WTC11 (cell line): ENCODE measurements at regions not wholly inside any gene's neighbourhood (a gene's known extent, or its start where the extent isn't known, plus 50 kb on each side); places are given as distances from the start of the nearest gene placed in this dataset.

Source experiments
- ATAC-seq: fragments of 200-7000 bp; cut with Tn5 transposase; 2 replicates; pipeline ENCODE4 v1.10.0; 2021; ENCODE audit warnings: mild to moderate bottlenecking, moderate library complexity
- CTCF ChIA-PET: fragments of 300-600 bp; sonication (Branson Sonifier 250); formaldehyde crosslinking; loops from one replicate; lab custom pipeline; 2021; ENCODE audit warnings: antibody characterized with exemption; lab: Charles Lee
- POLR2A ChIA-PET: fragments of 350-600 bp; sonication (Branson Sonifier 250); formaldehyde crosslinking; loops from one replicate; lab custom pipeline; 2021; ENCODE audit warnings: antibody characterized with exemption; lab: Charles Lee
- DNase-seq: peaks from one replicate; pipeline ENCODE4 v3.0.0; 2021; ENCODE audit warnings: low spot score
- H3K27ac Mint-ChIP-seq: 2 replicates; pipeline ENCODE4 v1.8.0; 2021; ENCODE audit warnings: mixed read lengths
- H3K27me3 Mint-ChIP-seq: 2 replicates; pipeline ENCODE4 v1.8.0; 2021; ENCODE audit warnings: low read depth, mild to moderate bottlenecking, moderate library complexity, mixed read lengths
- H3K36me3 Mint-ChIP-seq: 2 replicates; pipeline ENCODE4 v1.8.0; 2021; ENCODE audit warnings: mixed read lengths
- H3K4me1 Mint-ChIP-seq: 2 replicates; pipeline ENCODE4 v1.8.0; 2022; ENCODE audit warnings: mixed read lengths
- H3K4me3 Mint-ChIP-seq: 2 replicates; pipeline ENCODE4 v1.8.0; 2021; ENCODE audit warnings: mild to moderate bottlenecking, moderate library complexity, mixed read lengths
- H3K9me3 Mint-ChIP-seq: 2 replicates; pipeline ENCODE4 v1.8.0; 2021; ENCODE audit warnings: mixed read lengths
- CTCF ChIP-seq: fragments of 200-600 bp; IDR thresholded peaks from 2 replicates; pipeline ENCODE4 v1.8.0; 2022; ENCODE audit warnings: antibody characterized with exemption
- EMX1 ChIP-seq: fragments of 250-450 bp; sonication (Bioruptor Pico); IDR thresholded peaks from 2 replicates; pipeline ENCODE4 v1.8.0; 2021; ENCODE audit warnings: mild to moderate bottlenecking
- IRF2 ChIP-seq: sonication (generic); formaldehyde crosslinking; IDR thresholded peaks from 2 replicates; pipeline ENCODE4 v1.8.0; 2022; ENCODE audit warnings: low read depth, missing genetic modification reagents, borderline replicate concordance
- JAZF1 ChIP-seq: fragments of 250-450 bp; sonication (Bioruptor Pico); IDR thresholded peaks from 2 replicates; pipeline ENCODE4 v1.9.0; 2021; ENCODE audit warnings: moderate library complexity, mild to moderate bottlenecking, inconsistent platforms
- MYBL2 ChIP-seq: sonication (generic); formaldehyde crosslinking; IDR thresholded peaks from 2 replicates; pipeline ENCODE4 v1.8.1; 2023; ENCODE audit warnings: mild to moderate bottlenecking, moderate library complexity, missing genetic modification reagents
- NFYB ChIP-seq: sonication (generic); formaldehyde crosslinking; conservative IDR thresholded peaks from 2 replicates; pipeline ENCODE4 v1.8.0; 2022; ENCODE audit warnings: low read depth, missing genetic modification reagents
- OVOL2 ChIP-seq: fragments of 250-450 bp; sonication (Bioruptor Pico); IDR thresholded peaks from 2 replicates; pipeline ENCODE4 v1.9.0; 2021; ENCODE audit warnings: mild to moderate bottlenecking, borderline replicate concordance
- RORB ChIP-seq: fragments of 250-450 bp; sonication (Bioruptor Pico); IDR thresholded peaks from 2 replicates; pipeline ENCODE4 v1.9.0; 2021; ENCODE audit warnings: mild to moderate bottlenecking
- STAT6 ChIP-seq: sonication (generic); formaldehyde crosslinking; conservative IDR thresholded peaks from 2 replicates; pipeline ENCODE4 v1.8.1; 2023; ENCODE audit warnings: mild to moderate bottlenecking, low read depth, missing genetic modification reagents, moderate library complexity
- TCF7 ChIP-seq: sonication (generic); formaldehyde crosslinking; IDR thresholded peaks from 2 replicates; pipeline ENCODE4 v1.8.0; 2022; ENCODE audit warnings: mild to moderate bottlenecking, low read depth, missing genetic modification reagents, moderate library complexity
- TP53 ChIP-seq: sonication (generic); formaldehyde crosslinking; IDR thresholded peaks from 2 replicates; pipeline ENCODE4 v1.8.1; 2023; ENCODE audit warnings: mild to moderate bottlenecking, missing genetic modification reagents
- USF1 ChIP-seq: sonication (generic); formaldehyde crosslinking; IDR thresholded peaks from 2 replicates; pipeline ENCODE4 v1.8.0; 2022; ENCODE audit warnings: mild to moderate bottlenecking, missing genetic modification reagents
- ZNF138 ChIP-seq: sonication (generic); formaldehyde crosslinking; conservative IDR thresholded peaks from 2 replicates; pipeline ENCODE4 v1.8.1; 2022; ENCODE audit warnings: mild to moderate bottlenecking, moderate library complexity, missing genetic modification reagents
- ZNF219 ChIP-seq: sonication (generic); formaldehyde crosslinking; IDR thresholded peaks from 2 replicates; pipeline ENCODE4 v1.8.0; 2023; ENCODE audit warnings: missing genetic modification reagents, mild to moderate bottlenecking, borderline replicate concordance
- ZNF423 ChIP-seq: fragments of 250-450 bp; sonication (Bioruptor Pico); IDR thresholded peaks from 2 replicates; pipeline ENCODE4 v2.1.2; 2022; ENCODE audit warnings: mild to moderate bottlenecking, moderate library complexity
- ZNF512 ChIP-seq: sonication (generic); formaldehyde crosslinking; IDR thresholded peaks from 2 replicates; pipeline ENCODE4 v1.8.1; 2022; ENCODE audit warnings: missing genetic modification reagents, borderline replicate concordance
- TF ChIP-seq, protein P1 (sequence below): sonication (generic); formaldehyde crosslinking; IDR thresholded peaks from 2 replicates; pipeline ENCODE4 v1.8.1; 2023; ENCODE audit warnings: mild to moderate bottlenecking, missing genetic modification reagents
- TF ChIP-seq, protein P2 (sequence below): sonication (generic); formaldehyde crosslinking; IDR thresholded peaks from 2 replicates; pipeline ENCODE4 v1.8.1; 2023; ENCODE audit warnings: mild to moderate bottlenecking, missing genetic modification reagents, borderline replicate concordance
- TF ChIP-seq, protein P3 (sequence below): sonication (generic); formaldehyde crosslinking; IDR thresholded peaks from 2 replicates; pipeline ENCODE4 v1.8.0; 2022; ENCODE audit warnings: missing genetic modification reagents

GRCh38 chr2:181366675-181367175 lies 90.5 kb upstream of the ITGA4 start (continued):
- TF ChIP-seq, protein P1, sequence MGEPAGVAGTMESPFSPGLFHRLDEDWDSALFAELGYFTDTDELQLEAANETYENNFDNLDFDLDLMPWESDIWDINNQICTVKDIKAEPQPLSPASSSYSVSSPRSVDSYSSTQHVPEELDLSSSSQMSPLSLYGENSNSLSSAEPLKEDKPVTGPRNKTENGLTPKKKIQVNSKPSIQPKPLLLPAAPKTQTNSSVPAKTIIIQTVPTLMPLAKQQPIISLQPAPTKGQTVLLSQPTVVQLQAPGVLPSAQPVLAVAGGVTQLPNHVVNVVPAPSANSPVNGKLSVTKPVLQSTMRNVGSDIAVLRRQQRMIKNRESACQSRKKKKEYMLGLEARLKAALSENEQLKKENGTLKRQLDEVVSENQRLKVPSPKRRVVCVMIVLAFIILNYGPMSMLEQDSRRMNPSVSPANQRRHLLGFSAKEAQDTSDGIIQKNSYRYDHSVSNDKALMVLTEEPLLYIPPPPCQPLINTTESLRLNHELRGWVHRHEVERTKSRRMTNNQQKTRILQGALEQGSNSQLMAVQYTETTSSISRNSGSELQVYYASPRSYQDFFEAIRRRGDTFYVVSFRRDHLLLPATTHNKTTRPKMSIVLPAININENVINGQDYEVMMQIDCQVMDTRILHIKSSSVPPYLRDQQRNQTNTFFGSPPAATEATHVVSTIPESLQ (CRISPR knock-in tag): no peak
- TF ChIP-seq JAZF1 (CRISPR knock-in tag) (no peak), MYBL2 (CRISPR knock-in tag) (no peak), USF1 (CRISPR knock-in tag) (no peak), ZNF219 (CRISPR knock-in tag) (no peak), ZNF512 (CRISPR knock-in tag) (no peak), ZNF423 (CRISPR knock-in tag) (no peak)
- TF ChIP-seq, protein P2, sequence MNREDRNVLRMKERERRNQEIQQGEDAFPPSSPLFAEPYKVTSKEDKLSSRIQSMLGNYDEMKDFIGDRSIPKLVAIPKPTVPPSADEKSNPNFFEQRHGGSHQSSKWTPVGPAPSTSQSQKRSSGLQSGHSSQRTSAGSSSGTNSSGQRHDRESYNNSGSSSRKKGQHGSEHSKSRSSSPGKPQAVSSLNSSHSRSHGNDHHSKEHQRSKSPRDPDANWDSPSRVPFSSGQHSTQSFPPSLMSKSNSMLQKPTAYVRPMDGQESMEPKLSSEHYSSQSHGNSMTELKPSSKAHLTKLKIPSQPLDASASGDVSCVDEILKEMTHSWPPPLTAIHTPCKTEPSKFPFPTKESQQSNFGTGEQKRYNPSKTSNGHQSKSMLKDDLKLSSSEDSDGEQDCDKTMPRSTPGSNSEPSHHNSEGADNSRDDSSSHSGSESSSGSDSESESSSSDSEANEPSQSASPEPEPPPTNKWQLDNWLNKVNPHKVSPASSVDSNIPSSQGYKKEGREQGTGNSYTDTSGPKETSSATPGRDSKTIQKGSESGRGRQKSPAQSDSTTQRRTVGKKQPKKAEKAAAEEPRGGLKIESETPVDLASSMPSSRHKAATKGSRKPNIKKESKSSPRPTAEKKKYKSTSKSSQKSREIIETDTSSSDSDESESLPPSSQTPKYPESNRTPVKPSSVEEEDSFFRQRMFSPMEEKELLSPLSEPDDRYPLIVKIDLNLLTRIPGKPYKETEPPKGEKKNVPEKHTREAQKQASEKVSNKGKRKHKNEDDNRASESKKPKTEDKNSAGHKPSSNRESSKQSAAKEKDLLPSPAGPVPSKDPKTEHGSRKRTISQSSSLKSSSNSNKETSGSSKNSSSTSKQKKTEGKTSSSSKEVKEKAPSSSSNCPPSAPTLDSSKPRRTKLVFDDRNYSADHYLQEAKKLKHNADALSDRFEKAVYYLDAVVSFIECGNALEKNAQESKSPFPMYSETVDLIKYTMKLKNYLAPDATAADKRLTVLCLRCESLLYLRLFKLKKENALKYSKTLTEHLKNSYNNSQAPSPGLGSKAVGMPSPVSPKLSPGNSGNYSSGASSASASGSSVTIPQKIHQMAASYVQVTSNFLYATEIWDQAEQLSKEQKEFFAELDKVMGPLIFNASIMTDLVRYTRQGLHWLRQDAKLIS (CRISPR knock-in tag): no peak

DNA sequence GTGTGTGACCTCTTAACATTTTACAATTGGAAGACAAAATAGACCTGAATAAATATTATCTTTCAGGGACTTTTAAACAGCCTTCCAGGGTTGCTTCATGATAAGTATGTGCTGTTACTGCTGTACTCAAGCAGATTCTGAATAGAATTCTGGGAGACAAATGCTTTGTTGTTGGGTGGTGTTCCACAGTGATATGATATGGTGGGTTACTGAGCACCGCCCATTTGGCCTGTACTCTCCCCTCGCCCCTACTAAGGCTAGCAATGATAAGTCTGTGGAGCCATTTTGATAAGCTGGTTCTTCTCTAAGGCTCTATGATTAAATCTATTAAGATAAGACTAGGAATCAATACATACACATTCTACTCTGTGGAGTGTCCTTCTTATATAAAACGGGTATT lies 89.8 kb upstream of the ITGA4 start:
- H3K27ac Mint-ChIP-seq: no peak overlapping the region
- no peak for DNase-seq
- no peaks in the 10 kb centered on the region for H3K4me1 Mint-ChIP-seq
- no peak overlapping the region for H3K4me3 Mint-ChIP-seq
- no peaks in the 10 kb centered on the region for H3K27me3 Mint-ChIP-seq
- ChIA-PET CTCF (no interaction called here), POLR2A (no interaction called here)
- H3K36me3 Mint-ChIP-seq: no peaks in the 10 kb centered on the region
- H3K9me3 Mint-ChIP-seq: no peaks in the 10 kb centered on the region
- ATAC-seq: no peak
- TF ChIP-seq EMX1 (CRISPR knock-in tag) (no peak), TCF7 (CRISPR knock-in tag) (no peak), TP53 (CRISPR knock-in tag) (no peak), ZNF138 (no peak), CTCF (no peak), STAT6 (CRISPR knock-in tag) (no peak), IRF2 (no peak), RORB (CRISPR knock-in tag) (no peak), NFYB (no peak), OVOL2 (CRISPR knock-in tag) (no peak)
- TF ChIP-seq, protein P3, sequence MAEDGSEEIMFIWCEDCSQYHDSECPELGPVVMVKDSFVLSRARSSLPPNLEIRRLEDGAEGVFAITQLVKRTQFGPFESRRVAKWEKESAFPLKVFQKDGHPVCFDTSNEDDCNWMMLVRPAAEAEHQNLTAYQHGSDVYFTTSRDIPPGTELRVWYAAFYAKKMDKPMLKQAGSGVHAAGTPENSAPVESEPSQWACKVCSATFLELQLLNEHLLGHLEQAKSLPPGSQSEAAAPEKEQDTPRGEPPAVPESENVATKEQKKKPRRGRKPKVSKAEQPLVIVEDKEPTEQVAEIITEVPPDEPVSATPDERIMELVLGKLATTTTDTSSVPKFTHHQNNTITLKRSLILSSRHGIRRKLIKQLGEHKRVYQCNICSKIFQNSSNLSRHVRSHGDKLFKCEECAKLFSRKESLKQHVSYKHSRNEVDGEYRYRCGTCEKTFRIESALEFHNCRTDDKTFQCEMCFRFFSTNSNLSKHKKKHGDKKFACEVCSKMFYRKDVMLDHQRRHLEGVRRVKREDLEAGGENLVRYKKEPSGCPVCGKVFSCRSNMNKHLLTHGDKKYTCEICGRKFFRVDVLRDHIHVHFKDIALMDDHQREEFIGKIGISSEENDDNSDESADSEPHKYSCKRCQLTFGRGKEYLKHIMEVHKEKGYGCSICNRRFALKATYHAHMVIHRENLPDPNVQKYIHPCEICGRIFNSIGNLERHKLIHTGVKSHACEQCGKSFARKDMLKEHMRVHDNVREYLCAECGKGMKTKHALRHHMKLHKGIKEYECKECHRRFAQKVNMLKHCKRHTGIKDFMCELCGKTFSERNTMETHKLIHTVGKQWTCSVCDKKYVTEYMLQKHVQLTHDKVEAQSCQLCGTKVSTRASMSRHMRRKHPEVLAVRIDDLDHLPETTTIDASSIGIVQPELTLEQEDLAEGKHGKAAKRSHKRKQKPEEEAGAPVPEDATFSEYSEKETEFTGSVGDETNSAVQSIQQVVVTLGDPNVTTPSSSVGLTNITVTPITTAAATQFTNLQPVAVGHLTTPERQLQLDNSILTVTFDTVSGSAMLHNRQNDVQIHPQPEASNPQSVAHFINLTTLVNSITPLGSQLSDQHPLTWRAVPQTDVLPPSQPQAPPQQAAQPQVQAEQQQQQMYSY (CRISPR knock-in tag): no peak
